AML-193 (cell line): ENCODE measurements at regions not wholly inside any gene's neighbourhood (a gene's known extent, or its start where the extent isn't known, plus 50 kb on each side); places are given as distances from the start of the nearest gene placed in this dataset.
"Not testable (repeated sequence)": the region's sequence is repeated elsewhere in the genome, so short reads cannot be mapped to it uniquely, and the experiment has no call there.

Source experiments
- DNase-seq, 2 experiments: peaks; one replicate each; lab custom pipeline; 2025; lab: John Stamatoyannopoulos, UW

DNA sequence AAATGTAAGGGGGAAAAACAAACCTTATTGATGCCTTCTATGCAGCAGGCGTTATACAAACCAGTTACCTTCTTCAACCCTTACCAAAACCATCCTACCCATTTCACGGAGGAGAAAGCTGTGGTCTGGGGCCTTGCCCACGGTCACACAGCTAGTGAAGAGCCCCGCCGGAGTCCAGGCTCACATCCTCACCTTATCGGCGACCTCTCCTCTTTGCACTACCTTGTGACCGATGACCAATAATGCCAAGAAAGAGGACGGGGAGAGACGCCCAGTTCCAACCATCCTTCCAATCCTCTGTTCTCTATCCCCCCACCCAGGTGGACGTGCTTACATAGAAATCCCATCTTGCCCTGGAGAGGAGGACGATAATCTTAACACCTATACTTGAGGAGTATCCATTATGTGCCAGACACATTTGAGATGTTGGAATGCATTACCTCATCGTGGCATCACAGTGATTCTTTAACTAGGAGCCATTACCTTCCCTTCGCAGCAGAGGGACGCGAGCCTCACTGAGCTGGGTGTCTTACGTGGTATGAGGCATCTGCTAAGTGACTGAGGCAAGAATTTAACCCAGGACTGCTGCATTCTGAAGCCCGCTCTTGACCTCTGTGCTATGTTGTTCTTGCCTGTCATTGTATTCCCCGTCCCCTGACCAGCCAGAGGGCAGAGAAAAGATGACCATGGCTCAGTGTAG is 253.7 kb upstream of the B3GAT1 start:
- DNase-seq, result no peak

GRCh38 chr11:134665188-134665535 is 253.1 kb upstream of the B3GAT1 start:
- no peak for DNase-seq

- no peak for DNase-seq
Measured at GRCh38 chr11:134664447-134665187, 252.6 kb upstream of the B3GAT1 start.

DNA sequence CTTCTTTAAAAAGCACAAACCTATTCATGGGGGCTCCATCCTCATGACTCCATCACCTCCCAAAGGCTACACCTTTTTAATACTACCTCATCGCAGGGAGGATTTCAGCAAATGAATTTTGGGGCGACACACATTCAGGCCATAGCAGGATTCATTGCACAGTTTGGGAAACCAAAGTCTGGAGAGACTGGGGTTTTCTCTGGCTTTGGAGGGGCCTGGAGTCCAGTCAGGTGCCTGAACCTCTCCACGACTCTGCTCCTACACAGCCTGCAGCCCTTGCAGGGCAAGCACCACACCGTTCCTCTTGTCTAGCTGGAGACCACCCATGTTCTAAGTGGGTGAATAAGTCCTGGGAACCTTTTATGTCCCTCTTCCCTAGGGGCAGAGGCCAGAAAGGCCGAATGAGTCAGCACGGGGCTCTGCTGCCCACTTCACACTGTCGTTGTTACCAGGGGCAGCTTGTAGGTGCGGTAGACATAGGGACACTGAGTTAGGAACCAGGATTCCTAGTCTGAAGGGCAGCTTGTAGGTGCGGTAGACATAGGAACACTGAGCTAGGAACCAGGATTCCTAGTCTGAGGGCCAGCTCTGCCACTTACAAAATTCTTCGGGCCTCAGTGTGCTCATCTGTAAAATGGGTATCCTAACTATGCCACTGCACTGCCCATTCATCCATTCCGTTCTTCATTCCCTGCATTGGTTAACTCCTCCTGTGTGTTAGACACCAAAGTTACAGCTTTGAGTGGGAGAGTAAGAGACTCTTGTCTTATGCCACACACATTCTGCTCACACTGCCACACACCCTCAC is 251.7 kb upstream of the B3GAT1 start:
- DNase-seq, result no peak

DNA sequence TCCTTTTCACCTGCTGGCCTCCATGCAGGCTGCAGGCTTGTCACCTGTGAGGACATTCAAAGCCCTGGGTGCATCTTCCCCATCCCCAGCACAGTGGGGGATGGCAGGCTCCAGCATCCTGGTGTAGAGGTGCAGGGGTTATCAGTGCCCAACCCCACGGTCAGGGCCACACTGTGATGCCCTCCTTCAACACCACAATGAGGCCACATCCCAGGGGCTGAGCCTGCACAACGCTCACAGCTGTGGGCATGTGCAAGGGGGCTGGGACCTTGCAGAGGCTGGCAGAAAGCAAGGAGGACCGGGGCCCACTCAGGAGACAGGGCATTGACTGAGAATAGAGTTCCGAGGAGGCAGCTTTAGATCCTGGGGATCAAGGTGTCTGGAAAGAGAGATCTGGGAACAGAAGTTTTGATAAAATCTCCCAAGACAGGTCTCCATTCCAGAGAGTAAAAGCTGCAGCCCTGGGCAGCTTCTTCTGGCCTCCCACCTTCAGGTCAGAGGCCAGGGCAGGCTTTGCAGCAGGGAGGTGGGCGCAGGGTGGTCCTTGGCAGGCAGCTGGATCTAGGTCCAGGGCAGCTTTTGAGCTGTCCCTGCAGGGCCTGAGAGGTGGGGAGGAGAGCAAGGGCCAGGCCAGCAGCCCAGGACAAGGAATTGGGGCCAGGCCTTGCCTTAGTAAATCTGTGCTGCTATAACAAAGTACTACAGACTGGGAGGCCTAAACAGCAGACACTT is 250.8 kb upstream of the B3GAT1 start:
- DNase-seq, result no peak

DNA sequence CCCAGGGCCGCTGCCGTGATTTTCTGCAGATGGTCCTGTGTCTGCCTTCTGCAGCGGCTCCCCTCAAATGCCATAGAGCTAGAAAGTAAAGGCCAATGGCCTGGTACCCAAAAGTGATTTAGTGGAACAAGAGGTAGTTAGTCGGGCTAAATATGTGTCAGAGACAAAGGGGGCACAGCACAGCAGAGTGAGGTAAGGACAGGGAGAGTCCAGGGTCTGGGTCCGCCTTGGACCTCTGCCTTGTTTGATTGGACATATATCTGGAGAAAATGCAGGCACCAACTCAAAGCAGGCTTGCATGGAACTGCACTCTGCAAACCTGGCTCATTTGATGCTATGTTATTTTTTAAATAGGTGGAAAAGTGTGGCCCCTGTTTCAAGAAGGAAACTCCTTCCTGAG is 249.6 kb upstream of the B3GAT1 start:
- DNase-seq, result no peak

DNA sequence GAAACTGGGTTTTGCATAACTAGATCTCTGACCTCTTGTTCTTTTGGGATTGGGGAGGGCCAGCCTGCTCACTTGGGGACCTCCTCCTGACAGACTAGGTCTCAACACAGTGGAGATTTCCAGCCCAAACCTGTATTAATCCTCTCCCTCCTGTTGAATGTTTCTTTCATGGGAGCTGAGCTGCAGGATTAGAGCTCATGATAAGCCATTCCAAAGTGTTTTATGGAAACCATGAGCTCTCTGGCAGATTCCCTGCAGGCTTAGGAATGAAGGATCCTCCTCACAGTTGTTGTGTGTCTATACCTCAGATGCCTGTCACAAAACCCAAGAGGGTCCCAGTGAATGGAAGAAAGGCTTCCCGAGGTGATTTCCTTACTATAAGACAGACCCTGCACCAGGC is 248.4 kb upstream of the B3GAT1 start:
- DNase-seq, result no peak

- no peak for DNase-seq
Measured at GRCh38 chr11:134659882-134660281, 247.8 kb upstream of the B3GAT1 start.

DNA sequence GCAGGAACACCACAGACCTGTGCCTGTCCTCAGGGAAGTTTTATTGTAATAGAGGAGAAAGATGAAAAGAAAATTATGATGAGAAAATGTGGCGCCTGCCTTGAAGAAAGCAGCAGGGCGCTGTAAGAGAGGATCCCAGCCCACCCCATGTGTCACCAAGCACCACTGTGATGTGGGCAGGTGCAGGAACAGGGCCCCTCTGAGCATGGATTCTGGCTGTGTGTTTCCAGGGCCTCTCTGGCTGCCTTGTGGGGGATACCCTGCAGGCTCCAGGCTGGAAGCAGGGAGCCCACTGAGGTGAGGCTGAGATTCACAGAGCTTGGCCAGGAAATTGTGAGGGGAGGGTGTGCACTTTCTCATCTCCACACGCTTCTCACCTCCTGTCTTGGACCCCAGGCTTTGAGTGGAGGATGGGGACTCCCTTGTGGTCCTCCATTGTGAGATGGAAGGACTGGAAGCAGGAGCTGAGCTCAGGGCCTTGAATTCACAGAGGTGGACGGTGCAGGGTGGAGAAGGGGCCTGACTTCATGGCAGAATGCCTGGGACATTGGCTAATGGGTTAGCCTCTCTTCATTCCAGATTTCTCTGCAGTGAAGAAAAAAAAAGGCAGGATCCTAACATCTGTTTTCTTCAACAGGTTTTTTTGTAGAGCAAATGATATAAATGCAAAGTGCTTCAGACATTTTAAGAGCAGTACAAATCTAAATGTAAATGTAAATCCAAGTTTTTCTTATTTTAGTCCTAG is 246.6 kb upstream of the B3GAT1 start:
- DNase-seq, result no peak

DNA sequence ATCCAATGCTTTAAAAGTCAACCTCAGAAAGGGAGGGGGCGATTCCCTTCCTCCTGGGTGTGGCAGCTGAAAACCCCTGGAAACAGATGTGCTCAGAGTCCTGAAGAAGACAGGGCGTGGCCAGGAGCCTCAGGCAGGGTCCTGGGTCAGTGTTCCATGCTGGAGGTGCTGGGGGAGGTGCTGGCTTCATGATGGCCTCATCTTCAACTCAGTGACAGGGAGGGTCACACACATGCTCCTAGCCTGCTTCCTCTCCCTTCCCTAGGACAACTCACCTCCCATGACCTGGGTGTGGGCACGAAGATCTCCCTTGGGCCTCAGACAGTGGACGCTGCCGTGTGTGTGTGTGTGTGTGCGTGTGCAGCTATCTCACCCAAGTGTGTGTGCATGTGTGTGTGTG is 245.6 kb upstream of the B3GAT1 start:
- DNase-seq, result no peak

GRCh38 chr11:134656861-134657540 is 245.0 kb upstream of the B3GAT1 start:
- DNase-seq, result no peak

- not testable (repeated sequence) for DNase-seq
Measured at GRCh38 chr11:134656086-134656840, 244.2 kb upstream of the B3GAT1 start.

DNA sequence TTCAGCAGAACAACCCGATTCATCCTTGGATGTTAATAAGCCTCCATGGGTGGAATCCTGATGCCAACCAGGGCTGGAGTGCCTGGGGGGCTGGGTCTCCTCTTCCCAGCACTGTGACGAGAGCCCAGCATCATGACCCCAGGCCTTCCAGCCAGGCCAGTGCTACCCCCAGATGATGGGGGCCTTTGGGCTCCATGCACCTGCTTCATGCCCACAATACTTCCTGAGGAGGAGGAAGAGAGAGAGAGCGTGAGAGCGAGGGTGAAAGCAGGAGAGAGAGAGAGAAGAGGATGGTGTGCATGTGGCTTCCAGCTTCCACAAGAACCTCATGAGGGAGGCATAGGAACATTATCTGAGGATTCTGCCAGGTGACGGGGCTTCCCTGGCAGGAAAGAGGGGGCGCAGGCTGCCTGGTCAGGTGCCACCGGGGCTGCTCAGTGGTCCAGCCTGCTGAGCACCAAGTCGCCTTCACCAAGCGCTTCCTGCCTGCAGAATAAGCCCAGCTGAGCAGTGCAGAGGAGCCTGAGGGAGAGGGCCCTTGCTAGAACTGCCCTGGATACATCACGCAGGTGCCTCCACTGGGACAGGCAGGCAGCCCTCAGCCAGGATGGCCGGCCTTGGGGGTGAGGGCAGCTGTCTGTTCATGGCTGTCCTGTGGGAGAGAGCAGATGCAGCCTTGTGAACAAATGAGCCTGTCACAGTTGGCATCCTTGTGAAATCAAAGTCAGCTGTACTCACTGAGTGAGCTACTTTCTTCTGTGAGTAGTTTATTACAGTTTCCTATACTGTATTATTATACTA is 243.3 kb upstream of the B3GAT1 start:
- DNase-seq, result no peak

GRCh38 chr11:134654161-134654915 is 242.3 kb upstream of the B3GAT1 start:
- DNase-seq, result no peak

DNA sequence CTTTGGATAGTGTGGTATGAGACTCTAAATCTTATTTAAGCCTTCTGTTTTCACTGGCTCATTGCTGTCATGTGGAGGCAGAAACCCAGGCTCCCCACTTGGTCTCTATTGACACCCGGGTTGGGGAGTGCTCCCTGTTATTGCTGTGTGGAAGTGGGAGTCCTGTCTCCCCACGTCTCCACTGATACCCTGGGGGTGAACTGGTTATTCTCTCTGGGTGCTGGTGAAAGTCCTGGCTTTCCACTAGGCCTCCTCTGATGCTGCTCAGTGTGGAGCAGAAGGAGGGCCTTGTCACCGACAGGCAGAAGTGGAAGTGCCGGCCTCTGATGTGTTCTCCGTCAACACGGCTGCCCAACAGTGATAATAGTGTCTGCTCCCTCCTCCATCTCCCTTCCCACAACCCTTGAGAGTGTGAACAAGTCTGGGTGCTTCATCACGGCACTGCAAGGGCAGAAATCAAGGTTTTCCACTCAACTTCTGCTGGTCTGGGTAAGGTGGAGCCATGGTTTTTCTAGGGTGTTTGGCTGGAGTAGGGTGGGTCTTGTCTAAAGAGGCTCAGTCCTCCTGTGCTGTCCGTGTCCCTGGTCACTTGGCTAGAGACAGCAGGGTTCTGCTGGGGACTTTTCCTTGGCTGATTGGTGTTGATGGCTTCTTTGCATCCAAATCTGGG is 240.7 kb upstream of the B3GAT1 start:
- no peak for DNase-seq

DNA sequence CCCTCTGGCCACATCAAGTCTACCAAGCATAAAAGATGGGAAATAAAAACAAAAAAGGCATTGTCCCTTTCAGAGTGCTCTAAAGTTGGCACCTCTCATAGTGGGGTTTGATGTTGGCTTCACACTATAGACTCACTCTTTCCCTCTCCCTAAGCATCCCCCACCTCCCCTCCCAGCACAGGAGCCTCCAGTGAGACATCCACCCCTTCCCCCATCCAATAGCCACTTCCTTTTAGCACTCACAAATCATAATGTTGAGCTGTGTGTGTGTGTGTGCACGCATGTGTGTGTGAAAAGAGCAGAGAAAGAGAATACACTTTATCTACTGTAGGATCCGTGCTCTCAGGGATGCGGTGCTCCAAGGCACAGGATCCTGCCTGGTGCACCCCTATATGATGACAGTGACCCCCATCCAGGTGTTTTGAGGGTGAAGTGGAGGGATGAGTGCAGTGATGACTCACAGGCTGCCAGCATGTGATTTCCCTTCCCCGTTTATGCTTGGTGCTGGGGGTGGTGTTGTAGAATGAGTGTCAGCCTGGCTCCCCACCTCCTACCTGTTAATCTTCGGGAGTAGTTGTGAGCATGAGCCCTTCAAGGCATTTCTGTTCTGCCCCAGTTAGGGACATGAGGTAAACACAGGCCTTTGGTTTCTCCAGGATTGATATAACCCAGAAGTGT is 235.2 kb upstream of the B3GAT1 start:
- no peak for DNase-seq

DNA sequence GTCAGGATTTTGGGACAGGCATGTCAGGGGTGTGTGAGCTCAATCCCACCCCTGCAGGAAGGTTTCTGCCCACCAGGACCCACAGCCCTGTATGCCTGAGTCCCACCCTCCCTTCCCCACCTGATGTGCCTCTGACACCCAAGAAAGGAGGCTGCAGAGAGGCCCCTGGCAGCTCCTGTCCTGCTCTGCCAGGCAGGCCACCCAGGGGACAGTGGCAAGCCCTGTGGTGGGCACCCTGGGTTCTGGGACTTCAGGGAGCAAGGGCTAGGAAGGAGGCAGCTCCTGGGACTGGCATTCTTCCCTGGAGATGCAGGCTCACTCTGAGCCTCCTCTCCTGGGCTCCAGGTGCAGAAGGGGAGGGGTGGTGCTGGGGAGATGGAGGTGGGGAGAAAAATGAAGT is 234.5 kb upstream of the B3GAT1 start:
- no peak for DNase-seq

- DNase-seq, result no peak
Measured at GRCh38 chr11:134645576-134645975, 233.5 kb upstream of the B3GAT1 start.
